OCI-LY7 (cell line): ENCODE measurements at regions not wholly inside any gene's neighbourhood (a gene's known extent, or its start where the extent isn't known, plus 50 kb on each side); places are given as distances from the start of the nearest gene placed in this dataset.

ENCODE experiments used
- BruUV-seq: library from RNA; stranded (reverse); fragments of 400-500 nt; replicated peaks from 2 replicates; lab custom pipeline; 2021; lab: Mats Ljungman, UMichigan
- CTCF ChIA-PET: fragments of 300-600 bp; sonication (Branson Sonifier 250); formaldehyde crosslinking; loops from one replicate; lab custom pipeline; 2022; ENCODE audit warnings: antibody characterized with exemption; ENCODE audit not compliant: unreplicated experiment; lab: Charles Lee
- POLR2A ChIA-PET: fragments of 300-600 bp; sonication (Branson Sonifier 250); formaldehyde crosslinking; loops from one replicate; lab custom pipeline; 2022; ENCODE audit warnings: antibody characterized with exemption; lab: Charles Lee
- DNase-seq: peaks from one replicate; pipeline ENCODE4 v3.0.0-alpha.2; 2015; ENCODE audit warnings: low spot score
- H2AFZ ChIP-seq: fragments of 200-600 bp; sonication (generic), shearing (Covaris generic); 2 replicates; pipeline ENCODE4 v1.6.1; 2014; ENCODE audit warnings: mild to moderate bottlenecking, antibody characterized with exemption, low read length, moderate library complexity
- H3K27ac ChIP-seq: fragments of 200-600 bp; sonication (generic); 2 replicates; pipeline ENCODE4 v1.5.1; 2014; ENCODE audit warnings: mixed run types, low read depth, mild to moderate bottlenecking, moderate library complexity, low read length, inconsistent platforms; ENCODE audit not compliant: poor library complexity, severe bottlenecking
- H3K36me3 ChIP-seq: fragments of 200-600 bp; sonication (generic); 2 replicates; pipeline ENCODE4 v1.6.1; 2014; ENCODE audit warnings: mild to moderate bottlenecking, antibody characterized with exemption, low read length, moderate library complexity, mixed read lengths; ENCODE audit not compliant: insufficient read depth
- H3K4me1 ChIP-seq: fragments of 200-600 bp; sonication (generic); 2 replicates; pipeline ENCODE4 v1.5.1; 2014; ENCODE audit warnings: mild to moderate bottlenecking, low read length; ENCODE audit not compliant: insufficient read depth, poor library complexity, severe bottlenecking
- H3K4me2 ChIP-seq: fragments of 200-600 bp; sonication (generic); 2 replicates; pipeline ENCODE4 v1.6.1; 2014; ENCODE audit warnings: mild to moderate bottlenecking, low read length
- H3K4me3 ChIP-seq: fragments of 200-600 bp; sonication (generic); 2 replicates; pipeline ENCODE4 v1.5.1; 2014; ENCODE audit warnings: mild to moderate bottlenecking, low read depth, low read length; ENCODE audit not compliant: poor library complexity, severe bottlenecking
- H3K79me2 ChIP-seq: fragments of 200-600 bp; sonication (generic); 2 replicates; pipeline ENCODE4 v1.6.1; 2016; ENCODE audit warnings: low read depth, mild to moderate bottlenecking, low read length, moderate library complexity, mixed read lengths; ENCODE audit not compliant: insufficient read depth
- H3K9me2 ChIP-seq: fragments of 200-600 bp; sonication (generic); 2 replicates; pipeline ENCODE4 v1.6.1; 2016; ENCODE audit warnings: mild to moderate bottlenecking, low read length, mixed read lengths; ENCODE audit not compliant: insufficient read depth
- H3K9me3 ChIP-seq: fragments of 200-600 bp; sonication (generic); 2 replicates; pipeline ENCODE4 v1.6.1; 2014; ENCODE audit warnings: mild to moderate bottlenecking, mixed run types, low read length, mixed read lengths
- H4K20me1 ChIP-seq: fragments of 200-600 bp; sonication (generic); 2 replicates; pipeline ENCODE4 v1.6.1; 2014; ENCODE audit warnings: mild to moderate bottlenecking, antibody characterized with exemption, low read length, moderate library complexity, mixed read lengths; ENCODE audit not compliant: insufficient read depth
- EZH2phosphoT487 ChIP-seq: fragments of 200-600 bp; sonication (generic); IDR thresholded peaks from 2 replicates; pipeline ENCODE4 v1.6.1; 2018; ENCODE audit warnings: low read depth, borderline replicate concordance, mild to moderate bottlenecking, mixed run types, antibody characterized with exemption, low read length, moderate library complexity, mixed read lengths
- intact Hi-C: fragments of 100-400 bp; cut with micrococcal nuclease; formaldehyde crosslinking; loops from one replicate; pipeline ENCODE4 v1.10.0; 2022; ENCODE audit not compliant: unreplicated experiment
- TF ChIP-seq, protein P1 (sequence below): fragments of 200-600 bp; sonication (generic); conservative IDR thresholded peaks from 2 replicates; pipeline ENCODE4 v1.5.1; 2014; ENCODE audit warnings: mild to moderate bottlenecking, antibody characterized with exemption, low read length, moderate library complexity, mixed read lengths

DNA sequence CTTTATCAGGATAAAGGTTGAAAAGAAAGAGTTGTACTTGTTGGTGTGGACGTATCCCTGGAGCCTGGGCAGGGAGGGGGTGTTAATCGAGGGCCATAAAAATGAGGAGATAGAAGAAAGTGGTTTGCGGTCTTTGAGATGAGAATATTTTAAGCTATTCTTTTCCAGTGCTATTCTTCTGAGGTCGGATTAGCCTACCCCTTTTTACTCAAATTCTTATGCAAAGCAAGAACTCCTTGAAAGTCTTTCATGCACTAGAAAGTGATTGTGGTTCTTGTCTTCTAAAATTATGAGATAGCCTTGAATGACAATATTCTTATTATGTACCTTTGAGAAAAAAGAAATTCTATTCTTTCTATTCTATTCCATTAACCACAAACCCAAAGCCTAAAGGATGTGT lies 201.3 kb upstream of the SEMA3C start:
- H3K9me3 ChIP-seq, result no peaks in the 10 kb centered on the region
- H3K27ac ChIP-seq, result no peak overlapping the region
- no TSS peak for BruUV-seq
- intact Hi-C loops, result no loop called here
- no peaks in the 10 kb centered on the region for H3K9me2 ChIP-seq
- H2AFZ ChIP-seq, result no peak overlapping the region
- no peak overlapping the region for H3K4me2 ChIP-seq
- no peaks in the 10 kb centered on the region for H3K79me2 ChIP-seq
- POLR2A ChIA-PET, result no interaction called here
- no peaks in the 10 kb centered on the region for H3K4me1 ChIP-seq
- no peak overlapping the region for H3K4me3 ChIP-seq
- no peaks in the 10 kb centered on the region for H3K36me3 ChIP-seq
- CTCF ChIA-PET, result no interaction called here
- no peaks in the 10 kb centered on the region for H4K20me1 ChIP-seq
- DNase-seq, result no peak
- no peak for TF ChIP-seq EZH2phosphoT487
- TF ChIP-seq, protein P1, sequence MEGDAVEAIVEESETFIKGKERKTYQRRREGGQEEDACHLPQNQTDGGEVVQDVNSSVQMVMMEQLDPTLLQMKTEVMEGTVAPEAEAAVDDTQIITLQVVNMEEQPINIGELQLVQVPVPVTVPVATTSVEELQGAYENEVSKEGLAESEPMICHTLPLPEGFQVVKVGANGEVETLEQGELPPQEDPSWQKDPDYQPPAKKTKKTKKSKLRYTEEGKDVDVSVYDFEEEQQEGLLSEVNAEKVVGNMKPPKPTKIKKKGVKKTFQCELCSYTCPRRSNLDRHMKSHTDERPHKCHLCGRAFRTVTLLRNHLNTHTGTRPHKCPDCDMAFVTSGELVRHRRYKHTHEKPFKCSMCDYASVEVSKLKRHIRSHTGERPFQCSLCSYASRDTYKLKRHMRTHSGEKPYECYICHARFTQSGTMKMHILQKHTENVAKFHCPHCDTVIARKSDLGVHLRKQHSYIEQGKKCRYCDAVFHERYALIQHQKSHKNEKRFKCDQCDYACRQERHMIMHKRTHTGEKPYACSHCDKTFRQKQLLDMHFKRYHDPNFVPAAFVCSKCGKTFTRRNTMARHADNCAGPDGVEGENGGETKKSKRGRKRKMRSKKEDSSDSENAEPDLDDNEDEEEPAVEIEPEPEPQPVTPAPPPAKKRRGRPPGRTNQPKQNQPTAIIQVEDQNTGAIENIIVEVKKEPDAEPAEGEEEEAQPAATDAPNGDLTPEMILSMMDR, result no peak

DNA sequence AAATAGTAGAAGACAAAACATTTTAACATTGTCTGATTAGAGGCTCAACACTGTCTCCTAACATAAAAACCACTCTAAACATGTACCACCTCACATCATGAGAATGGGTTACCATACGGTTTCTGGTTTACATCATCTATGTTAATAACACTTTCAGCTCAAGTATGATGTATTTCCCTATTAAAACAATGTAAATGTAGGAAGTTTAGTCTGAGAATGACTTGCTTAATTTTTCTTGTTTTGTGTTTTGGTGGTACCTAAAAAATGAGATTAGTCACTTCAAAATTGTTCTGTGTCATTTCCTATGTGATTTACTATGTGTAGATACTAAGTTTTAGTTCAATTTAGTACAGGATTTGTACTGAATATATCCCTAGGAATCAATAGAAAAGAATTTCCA lies 195.8 kb upstream of the SEMA3C start:
- Histone ChIP-seq H3K79me2 (no peaks in the 10 kb centered on the region), H3K4me3 (no peak overlapping the region), H3K4me1 (no peaks in the 10 kb centered on the region), H4K20me1 (no peaks in the 10 kb centered on the region), H3K27ac (no peak overlapping the region), H3K36me3 (no peaks in the 10 kb centered on the region), H3K4me2 (no peak overlapping the region), H2AFZ (no peak overlapping the region), H3K9me2 (no peaks in the 10 kb centered on the region), H3K9me3 (no peaks in the 10 kb centered on the region)
- BruUV-seq, result no TSS peak
- CTCF ChIA-PET, result no interaction called here
- TF ChIP-seq EZH2phosphoT487, result no peak
- TF ChIP-seq, protein P1, result no peak
- POLR2A ChIA-PET, result no interaction called here
- intact Hi-C loops, result no loop called here
- DNase-seq, result no peak

DNA sequence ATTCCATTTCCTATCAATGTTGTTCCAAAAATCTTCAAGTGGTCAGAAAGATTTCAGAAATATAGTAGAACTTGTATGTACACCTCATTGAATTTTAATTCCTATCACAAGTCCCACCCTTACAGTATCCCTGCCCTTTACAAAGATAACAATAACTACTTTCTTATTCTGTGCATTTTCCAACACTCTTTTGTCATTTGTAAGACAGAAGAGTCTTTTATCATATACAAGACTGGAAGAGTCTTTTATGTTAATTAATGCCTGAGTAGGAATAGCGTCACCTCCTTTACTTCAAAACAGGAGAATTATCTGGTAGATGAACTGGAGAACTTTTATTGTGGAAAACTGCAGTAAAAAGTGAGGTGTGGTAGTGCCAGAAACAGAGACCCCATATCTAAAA lies 193.9 kb upstream of the SEMA3C start:
- no peaks in the 10 kb centered on the region for H3K9me2 ChIP-seq
- no peaks in the 10 kb centered on the region for H3K9me3 ChIP-seq
- no peaks in the 10 kb centered on the region for H4K20me1 ChIP-seq
- no peak overlapping the region for H3K4me2 ChIP-seq
- no peak for TF ChIP-seq EZH2phosphoT487
- TF ChIP-seq, protein P1, result no peak
- no peak for DNase-seq
- no peaks in the 10 kb centered on the region for H3K4me1 ChIP-seq
- H3K4me3 ChIP-seq, result no peak overlapping the region
- intact Hi-C loops, result no loop called here
- no peaks in the 10 kb centered on the region for H3K79me2 ChIP-seq
- H3K36me3 ChIP-seq, result no peaks in the 10 kb centered on the region
- no peak overlapping the region for H3K27ac ChIP-seq
- CTCF ChIA-PET, result no interaction called here
- no peak overlapping the region for H2AFZ ChIP-seq
- no TSS peak for BruUV-seq
- POLR2A ChIA-PET, result no interaction called here
